ENCODE measurements at regions not wholly inside any gene's neighbourhood (a gene's known extent, or its start where the extent isn't known, plus 50 kb on each side); places are given as distances from the start of the nearest gene placed in this dataset.

DNA sequence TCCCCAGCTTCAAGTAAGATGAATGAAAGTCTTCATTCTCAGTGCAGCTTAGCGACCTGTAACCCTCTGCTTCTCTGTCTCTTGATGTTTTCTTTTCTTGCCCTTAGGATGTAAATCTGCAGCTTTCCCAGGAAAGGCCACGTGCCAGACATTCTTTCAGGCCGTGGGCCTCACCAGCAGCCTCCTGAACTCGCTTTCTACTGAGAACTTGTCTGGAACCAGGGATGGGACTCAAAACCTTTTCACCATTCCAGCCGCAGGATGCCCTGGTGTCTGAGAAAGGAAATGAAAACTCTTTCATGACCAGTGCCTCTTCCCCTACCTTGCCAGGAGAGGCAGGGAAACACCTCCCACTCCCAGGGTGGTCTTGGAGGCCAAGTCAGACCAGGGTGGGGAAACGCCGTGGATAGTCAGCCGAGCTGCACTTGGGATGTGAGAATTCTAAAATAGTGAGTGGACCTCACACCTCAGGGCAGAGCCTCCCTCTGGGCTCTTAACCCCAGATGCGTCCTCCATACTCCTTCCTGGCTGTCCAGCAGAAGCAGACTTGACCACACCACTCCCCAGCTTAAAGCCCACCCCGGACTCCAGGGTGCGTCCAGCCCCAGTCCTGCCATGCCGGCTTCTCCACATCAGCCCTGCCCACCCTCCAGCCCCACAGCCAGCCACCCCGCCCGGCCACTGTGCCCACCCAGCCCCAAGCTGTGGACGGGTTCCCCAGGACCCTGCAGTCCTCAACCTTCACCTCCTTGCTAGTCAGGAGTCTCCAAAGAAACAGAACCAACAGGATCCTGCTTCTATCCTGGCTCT, 115.5 kb downstream of the TWIST2 start:
- no peak for DNase-seq

- no peak for DNase-seq
Observed at GRCh38 chr2:238963971-238964328, 116.1 kb downstream of the TWIST2 start.

DNA sequence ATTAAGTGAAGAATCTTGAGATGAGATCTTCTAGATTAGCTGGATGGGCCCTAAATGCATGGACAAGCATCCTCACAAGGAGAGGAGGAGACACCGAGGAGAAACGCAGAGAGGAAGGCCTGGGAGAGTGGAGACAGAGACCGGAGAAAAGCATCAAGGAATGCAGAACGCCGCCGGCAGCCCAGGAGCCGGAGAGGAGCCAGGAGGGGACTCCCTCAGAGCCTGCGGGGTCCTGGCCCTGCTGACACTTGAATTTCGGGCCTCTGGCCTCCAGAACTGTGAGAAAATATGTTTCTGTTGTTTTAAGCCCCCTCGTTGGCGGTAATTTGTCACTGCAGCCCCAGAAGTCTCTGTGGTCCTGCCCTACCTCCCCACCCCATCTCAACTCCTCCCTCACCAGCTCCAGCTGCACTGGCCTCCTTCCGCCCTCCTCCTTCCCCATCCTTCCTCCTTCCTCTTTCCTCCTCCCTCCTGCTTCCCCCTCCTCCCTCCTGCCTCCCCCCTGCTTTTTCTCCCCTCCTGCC, 116.7 kb downstream of the TWIST2 start:
- no peak for DNase-seq

GRCh38 chr2:238965371-238966071, 117.6 kb downstream of the TWIST2 start:
- DNase-seq: no peak

- no peak for DNase-seq
Observed at GRCh38 chr2:238966072-238966937, 118.4 kb downstream of the TWIST2 start.

DNA sequence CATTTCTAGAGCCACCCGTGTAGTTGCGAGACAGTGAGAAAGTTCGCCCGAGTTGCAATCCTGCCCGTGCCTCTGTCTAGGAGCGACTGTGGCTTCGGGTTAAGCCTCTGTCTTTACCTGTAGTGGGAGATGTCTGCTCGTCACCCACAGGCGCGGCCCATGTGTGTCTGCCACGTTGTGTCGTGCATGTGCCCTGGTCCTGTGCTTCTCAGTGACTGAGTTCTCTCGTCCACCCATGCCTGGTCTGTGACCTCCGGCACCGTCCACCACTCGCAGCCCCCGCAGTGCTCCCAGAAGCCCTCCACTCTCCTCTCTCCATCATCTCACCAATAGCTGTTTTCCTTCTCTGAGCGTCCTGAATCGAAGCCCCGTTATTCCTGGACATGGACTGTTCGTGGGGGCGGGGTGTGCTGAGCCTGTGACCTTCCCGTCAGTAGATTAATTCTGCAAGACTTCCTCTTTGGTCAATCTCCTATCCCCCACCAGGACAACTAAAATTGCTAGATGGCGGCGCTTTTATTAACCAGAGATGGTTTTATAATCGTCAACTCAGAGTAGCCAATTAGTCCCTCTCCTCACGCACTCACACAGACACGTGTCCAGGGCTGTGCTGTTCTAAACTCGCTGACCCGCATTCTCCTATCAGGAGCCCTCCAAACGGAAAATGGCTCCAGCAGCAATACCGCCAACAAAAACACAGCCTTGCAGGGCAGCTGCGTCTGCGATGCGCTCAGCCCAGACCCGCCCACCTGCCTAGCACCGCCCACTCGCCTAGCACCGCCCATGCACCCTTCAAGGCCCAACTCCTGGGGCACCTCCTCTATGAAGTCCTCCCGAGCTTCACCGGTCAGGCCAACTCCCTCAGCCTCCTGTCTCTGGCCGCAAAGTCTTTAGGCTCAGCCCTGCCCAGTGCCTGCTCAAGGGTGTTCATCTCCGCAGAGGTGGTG, 119.4 kb downstream of the TWIST2 start:
- no peak for DNase-seq

DNA sequence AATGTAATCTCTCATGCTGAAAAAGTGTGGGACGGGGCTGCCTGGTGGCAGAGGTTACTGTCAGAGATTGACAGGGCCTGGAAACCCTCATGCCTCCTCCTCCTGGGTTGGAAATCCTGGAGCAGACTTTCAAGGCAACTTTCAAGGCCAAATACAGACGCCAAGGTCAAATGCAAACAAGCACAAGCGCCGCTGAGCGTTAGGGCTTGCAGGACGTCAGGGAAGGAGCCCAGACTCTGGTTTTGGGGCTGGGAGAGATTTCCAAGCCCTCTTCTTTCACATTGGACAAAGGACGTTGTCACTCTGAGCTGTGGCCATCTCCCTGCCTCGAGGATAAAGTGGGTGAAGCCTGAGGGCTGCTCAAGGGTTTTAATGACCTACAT, 120.1 kb downstream of the TWIST2 start:
- no peak for DNase-seq

- no peak for DNase-seq
Observed at GRCh38 chr2:238968616-238969384, 120.9 kb downstream of the TWIST2 start.

GRCh38 chr2:238969857-238970256, 122.0 kb downstream of the TWIST2 start:
- DNase-seq: no peak

DNA sequence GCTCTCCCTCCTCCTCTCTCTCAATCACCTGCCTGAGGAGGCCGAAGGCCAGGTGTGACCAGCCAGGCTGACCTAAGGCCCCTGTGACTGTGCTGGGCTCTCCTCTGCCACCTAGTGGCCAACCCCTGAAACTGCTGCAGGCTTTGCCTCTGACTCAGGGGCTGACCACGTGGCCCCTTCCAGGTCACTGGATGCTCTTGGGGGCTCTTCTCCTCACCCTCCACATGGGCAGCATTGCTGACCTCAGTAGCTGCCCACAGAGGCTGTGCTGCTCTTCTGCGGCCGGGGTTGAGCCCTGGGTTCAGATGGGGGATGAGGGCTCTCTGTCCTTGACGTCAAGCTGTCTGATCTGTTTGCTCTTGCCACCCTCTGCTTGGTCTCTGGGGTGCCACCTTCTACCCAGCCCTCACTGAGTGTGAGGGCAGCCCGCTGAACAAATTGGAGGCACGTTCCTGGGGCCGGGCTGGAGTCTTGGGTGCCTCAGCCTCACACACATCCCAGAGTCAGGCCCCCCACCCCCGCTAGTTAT, 122.7 kb downstream of the TWIST2 start:
- DNase-seq: peak; percentile 36

GRCh38 chr2:238971318-238972145, 123.6 kb downstream of the TWIST2 start:
- no peak for DNase-seq

DNA sequence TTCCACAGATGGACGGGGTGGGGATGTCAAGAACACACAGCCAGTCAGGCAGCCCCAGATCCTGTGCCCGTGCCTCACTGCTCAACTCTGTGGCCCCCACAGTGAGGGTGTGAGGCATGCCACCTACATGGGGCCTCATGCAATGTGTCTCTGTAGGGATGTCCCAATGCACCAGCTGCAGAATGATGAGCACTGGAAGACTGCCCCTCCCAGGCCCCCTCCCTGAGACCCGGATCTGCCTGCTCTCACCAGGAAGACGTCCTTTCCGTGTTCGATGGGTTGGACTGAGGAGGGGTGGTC, 124.2 kb downstream of the TWIST2 start:
- DNase-seq: no peak

GRCh38 chr2:238973038-238973739, 125.3 kb downstream of the TWIST2 start:
- DNase-seq: no peak

DNA sequence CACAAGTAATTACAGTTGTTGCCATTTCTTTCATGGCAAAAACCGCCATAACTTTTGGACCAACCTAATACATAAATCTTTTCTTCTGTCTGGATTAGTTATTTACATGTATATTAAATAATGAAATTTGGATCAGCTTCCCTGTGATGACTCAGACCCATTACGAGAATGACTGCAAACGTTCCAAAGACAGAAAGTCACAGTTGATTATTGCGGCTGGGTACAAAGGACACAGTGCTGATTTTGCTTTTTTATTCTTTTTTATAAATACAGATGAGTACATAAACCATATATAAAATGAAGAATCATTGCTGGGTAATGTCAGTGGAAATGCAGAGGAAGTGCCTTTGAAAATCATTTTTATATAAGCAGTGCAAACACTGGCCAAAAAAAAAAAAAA, 126.2 kb downstream of the TWIST2 start:
- DNase-seq: no peak

GRCh38 chr2:238974501-238975166, 126.7 kb downstream of the TWIST2 start:
- no peak for DNase-seq

GRCh38 chr2:238975408-238975807, 127.5 kb downstream of the TWIST2 start:
- DNase-seq: no peak

- no peak for DNase-seq
Observed at GRCh38 chr2:238978497-238978896, 130.6 kb downstream of the TWIST2 start.

GRCh38 chr2:238979636-238980035, 131.8 kb downstream of the TWIST2 start:
- no peak for DNase-seq

Data from stimulated activated CD4-positive, alpha-beta T cell treated with anti-CD3 and anti-CD28 coated beads, Interleukin-4, amount 100 ng/mL, for 24 hours (primary cell).